H1 (cell line): ENCODE measurements at regions not wholly inside any gene's neighbourhood (a gene's known extent, or its start where the extent isn't known, plus 50 kb on each side); places are given as distances from the start of the nearest gene placed in this dataset.

Experiments used
- ASH2L ChIP-seq: fragments of 200-600, 300-600 bp; sonication (generic); IDR thresholded peaks from one replicate; pipeline ENCODE4 v1.7.1; 2017; ENCODE audit warnings: low read length
- CTCF ChIP-seq, 3 experiments: IDR thresholded peaks; 1 replicate in 2 of 3; 2 replicates in 1 of 3; pipeline versions ENCODE4 v1.5.1 to v1.6.1; 2011; ENCODE audit warnings: low read length in 3 of 3, mild to moderate bottlenecking in 3 of 3, inconsistent platforms in 2 of 3, low read depth in 1 of 3, moderate library complexity in 1 of 3; ENCODE audit not compliant: insufficient read depth in 1 of 3; ENCODE audit errors: control extremely low read depth in 1 of 3
- EP300 ChIP-seq, 2 experiments: IDR thresholded peaks; 1 replicate in 1 of 2; 2 replicates in 1 of 2; pipeline ENCODE4 v1.6.1; 2011 to 2012; ENCODE audit warnings: low read depth in 2 of 2, low read length in 2 of 2, mild to moderate bottlenecking in 2 of 2, borderline replicate concordance in 1 of 2, inconsistent platforms in 1 of 2, moderate library complexity in 1 of 2
- EZH2 ChIP-seq: fragments of 200-600 bp; sonication (generic); IDR thresholded peaks from 2 replicates; pipeline ENCODE4 v1.7.1; 2012; ENCODE audit warnings: low read depth, mild to moderate bottlenecking, moderate library complexity, low read length, inconsistent platforms; ENCODE audit not compliant: severe bottlenecking
- KDM1A ChIP-seq: fragments of 200-600, 300-600 bp; sonication (generic); IDR thresholded peaks from 2 replicates; pipeline ENCODE4 v1.7.1; 2016; ENCODE audit warnings: mild to moderate bottlenecking, low read length, borderline replicate concordance
- KDM4A ChIP-seq: IDR thresholded peaks from one replicate; pipeline ENCODE4 v1.7.1; 2012; ENCODE audit warnings: low read depth, mild to moderate bottlenecking, moderate library complexity, low read length, inconsistent platforms; ENCODE audit not compliant: severe bottlenecking
- POLR2A ChIP-seq, 2 experiments: IDR thresholded peaks; 1 replicate in 1 of 2; 2 replicates in 1 of 2; pipeline ENCODE4 v1.6.1; 2011; ENCODE audit warnings: low read depth in 2 of 2, low read length in 2 of 2, mild to moderate bottlenecking in 2 of 2; ENCODE audit errors: control extremely low read depth in 1 of 2
- SAP30 ChIP-seq: fragments of 300-600 bp; sonication (generic); IDR thresholded peaks from 2 replicates; pipeline ENCODE4 v1.7.1; 2012; ENCODE audit warnings: low read length, moderate library complexity, mild to moderate bottlenecking, inconsistent platforms; ENCODE audit not compliant: insufficient read depth, insufficient replicate concordance
- SUZ12 ChIP-seq: fragments of 200-600 bp; sonication (generic); IDR thresholded peaks from 2 replicates; pipeline ENCODE4 v1.6.1; 2012; ENCODE audit warnings: mild to moderate bottlenecking, inconsistent platforms, low read length, moderate library complexity, mixed read lengths

- no peak for TF ChIP-seq EP300 (IDR thresholded peaks at IDR 0.05; ENCODE audit: borderline replicate concordance in 1 of 2, low read depth in 2 of 2, low read length in 2 of 2)
- TF ChIP-seq EZH2 = no peak
- TF ChIP-seq KDM1A = no peak
- no peak for TF ChIP-seq ASH2L
- TF ChIP-seq CTCF (IDR thresholded peaks at IDR 0.05; ENCODE audit: control extremely low read depth in 1 of 3, insufficient read depth in 1 of 3, low read depth in 1 of 3, low read length in 3 of 3) = no peak
- TF ChIP-seq POLR2A (IDR thresholded peaks at IDR 0.05; ENCODE audit: control extremely low read depth in 1 of 2, low read depth in 2 of 2, low read length in 2 of 2) = no peak
- TF ChIP-seq SAP30 = no peak
- no peak for TF ChIP-seq KDM4A
- TF ChIP-seq SUZ12 = no peak
Observed at GRCh38 chr7:130874071-130874915, 140.3 kb upstream of the KLF14 start.
